Activated CD4-positive, alpha-beta memory T cell treated with anti-CD3 and anti-CD28 coated beads for 36 hours (primary cell): ENCODE measurements at regions not wholly inside any gene's neighbourhood (a gene's known extent, or its start where the extent isn't known, plus 50 kb on each side); places are given as distances from the start of the nearest gene placed in this dataset.

ENCODE experiments used
- CTCF ChIA-PET: fragments of 350-600 bp; sonication (Branson Sonifier 250); formaldehyde crosslinking; loops from one replicate; lab custom pipeline; 2021; ENCODE audit warnings: antibody characterized with exemption, inconsistent platforms; lab: Charles Lee
- POLR2A ChIA-PET: fragments of 350-600 bp; sonication (Branson Sonifier 250); formaldehyde crosslinking; loops from one replicate; lab custom pipeline; 2021; ENCODE audit warnings: antibody characterized with exemption; lab: Charles Lee
- DNase-seq: peaks from one replicate; pipeline ENCODE4 v3.0.0-alpha.2; 2020
- H3K27ac Mint-ChIP-seq: one replicate; pipeline ENCODE4 v1.8.0; 2021; ENCODE audit warnings: mixed read lengths
- H3K27me3 Mint-ChIP-seq: one replicate; pipeline ENCODE4 v1.8.0; 2021; ENCODE audit warnings: mixed read lengths
- H3K36me3 Mint-ChIP-seq: one replicate; pipeline ENCODE4 v1.8.0; 2021; ENCODE audit warnings: mixed read lengths
- H3K4me1 Mint-ChIP-seq: one replicate; pipeline ENCODE4 v1.8.0; 2021; ENCODE audit warnings: low read depth, mixed read lengths
- H3K4me3 Mint-ChIP-seq: one replicate; pipeline ENCODE4 v1.8.0; 2021; ENCODE audit warnings: mild to moderate bottlenecking, mixed read lengths
- H3K9me3 Mint-ChIP-seq: one replicate; pipeline ENCODE4 v1.8.0; 2021; ENCODE audit warnings: mixed read lengths
- intact Hi-C: fragments of 100-400 bp; cut with micrococcal nuclease; formaldehyde crosslinking; loops from one replicate; pipeline ENCODE4 v1.15.1; 2023

DNA sequence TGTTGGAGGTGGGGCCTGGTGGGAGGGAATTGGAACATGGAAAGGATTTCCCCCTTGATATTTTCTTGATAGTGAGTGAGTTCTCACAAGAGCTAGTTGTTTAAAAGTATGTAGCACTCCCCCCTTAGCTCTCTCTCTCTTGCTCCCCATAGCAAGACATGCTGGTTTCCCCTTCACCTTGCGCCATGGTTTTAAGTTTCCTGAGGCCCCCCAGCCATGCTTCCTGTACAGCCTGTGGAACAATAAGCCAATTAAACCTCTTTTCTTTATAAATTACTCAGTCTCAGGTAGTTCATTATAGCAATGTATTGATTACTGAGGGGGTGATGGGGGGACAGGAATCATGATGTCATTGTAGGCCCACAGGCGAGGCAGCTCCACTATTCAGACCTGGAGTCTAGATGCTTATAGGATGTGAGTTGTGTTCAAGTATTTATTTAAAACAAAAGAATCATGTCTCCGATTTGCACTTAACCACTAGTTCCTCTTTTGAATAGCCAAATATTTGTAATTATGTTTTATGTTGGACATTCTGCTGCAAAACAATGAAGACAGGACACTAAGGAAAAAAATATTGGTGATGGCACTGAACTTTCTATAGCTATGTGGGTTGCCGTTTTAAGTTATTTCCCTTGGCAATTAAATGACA, 156.6 kb downstream of the TMEM38B start:
- Mint-ChIP-seq H3K27me3 (no peaks in the 10 kb centered on the region), H3K9me3 (no peaks in the 10 kb centered on the region), H3K27ac (no peak overlapping the region), H3K36me3 (no peaks in the 10 kb centered on the region), H3K4me1 (no peaks in the 10 kb centered on the region), H3K4me3 (no peak overlapping the region)
- DNase-seq: no peak
- POLR2A ChIA-PET: no interaction called here
- CTCF ChIA-PET: interaction anchor here (0.9 kb wide), 1 partner anchor 9 kb away, joined by 3 read pairs; no protein-coding TSS in a partner anchor
- intact Hi-C loops: no loop called here

DNA sequence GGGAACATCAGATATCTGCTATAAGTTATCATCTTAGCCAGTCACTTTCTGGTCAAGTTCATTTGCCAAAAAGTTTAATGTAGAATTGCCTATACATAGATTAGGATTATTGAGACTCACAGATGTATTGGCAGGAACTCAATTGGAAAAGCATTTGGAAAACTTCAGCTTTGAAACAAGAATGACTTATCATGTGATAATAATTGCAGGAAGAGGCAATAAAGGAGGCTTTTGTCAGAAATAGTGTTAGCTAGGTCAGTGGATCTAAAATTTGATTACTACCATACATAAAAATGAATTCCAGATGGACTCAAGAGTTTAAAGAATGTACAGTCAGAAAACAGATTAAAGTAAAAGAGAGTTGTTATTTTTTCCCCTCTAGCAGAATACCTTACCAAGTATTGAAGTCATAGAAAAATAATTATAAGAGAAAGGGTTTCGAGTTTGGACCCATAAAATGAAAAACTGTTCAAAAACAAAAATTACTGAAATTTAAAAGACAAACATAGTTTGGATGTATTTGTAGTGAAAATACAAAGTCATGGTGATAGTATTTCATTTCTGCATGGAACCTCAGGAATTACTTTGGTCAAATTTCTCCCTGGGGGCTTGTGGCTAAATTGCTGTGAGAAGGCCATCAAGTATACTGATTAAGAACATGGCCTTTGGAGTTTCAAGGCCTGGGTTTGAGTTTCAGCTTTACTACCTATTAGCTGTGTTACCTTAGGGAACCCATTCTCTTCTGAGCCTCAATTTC, 159.9 kb downstream of the TMEM38B start:
- no peak overlapping the region for H3K27ac Mint-ChIP-seq
- ChIA-PET CTCF (interaction anchor here (2.6 kb wide), 1 partner anchor 12 kb away, joined by 9 read pairs; no protein-coding TSS in a partner anchor), POLR2A (no interaction called here)
- H3K27me3 Mint-ChIP-seq: no peaks in the 10 kb centered on the region
- H3K4me3 Mint-ChIP-seq: no peak overlapping the region
- peaks cover 3% of the 10 kb centered on the region for H3K9me3 Mint-ChIP-seq
- no peaks in the 10 kb centered on the region for H3K36me3 Mint-ChIP-seq
- no peak for DNase-seq
- peaks cover 15% of the 10 kb centered on the region for H3K4me1 Mint-ChIP-seq
- intact Hi-C loops: no loop called here

DNA sequence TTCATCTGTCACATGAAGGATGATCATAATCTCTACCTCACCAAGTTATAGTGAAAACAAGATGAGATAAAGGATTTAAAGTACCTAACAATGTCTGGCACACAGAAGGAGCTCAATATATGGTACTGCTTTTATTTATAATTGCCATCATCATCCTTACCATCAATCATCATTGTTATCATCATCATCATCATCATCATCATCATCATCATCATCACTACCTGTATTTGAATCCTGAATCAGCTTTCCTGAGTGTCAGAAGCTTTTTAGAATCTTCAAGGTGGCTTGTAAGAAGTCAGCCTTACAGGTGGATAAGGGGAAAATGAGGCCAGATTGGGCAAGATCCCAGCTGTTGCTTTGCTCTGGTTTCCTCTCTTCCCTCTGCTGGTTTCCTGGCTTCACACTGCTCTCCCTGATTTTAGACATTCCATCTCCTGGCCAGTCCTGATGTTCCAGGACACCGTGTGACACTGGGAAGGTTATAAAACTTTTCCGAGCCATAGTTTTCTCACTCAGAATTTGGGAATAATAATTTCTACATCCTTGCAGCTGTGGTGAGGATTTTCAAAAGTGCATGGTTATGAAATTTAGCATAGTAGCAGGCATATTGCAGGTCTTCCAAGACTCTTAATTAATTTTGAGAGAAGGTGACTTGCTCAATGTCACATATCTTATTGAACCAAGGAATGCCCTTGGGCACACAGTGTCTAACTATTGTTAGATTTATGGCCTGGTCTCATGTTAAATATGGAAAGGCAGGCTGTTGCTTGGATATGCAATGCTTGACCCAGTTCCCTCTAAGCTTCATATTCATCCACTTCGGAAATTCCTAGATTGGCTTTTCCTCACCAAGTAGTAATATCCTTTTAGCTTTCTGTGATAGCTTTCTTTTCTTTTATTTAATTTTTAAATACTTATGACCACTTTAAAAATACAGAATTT, 160.7 kb downstream of the TMEM38B start:
- no peak overlapping the region for H3K27ac Mint-ChIP-seq

GRCh38 chr9:105855987-105856386, 161.6 kb downstream of the TMEM38B start:
- DNase-seq: no peak
- Mint-ChIP-seq H3K27me3 (no peaks in the 10 kb centered on the region), H3K4me1 (peaks cover 20% of the 10 kb centered on the region), H3K27ac (no peak overlapping the region), H3K4me3 (no peak overlapping the region), H3K9me3 (peaks cover 3% of the 10 kb centered on the region), H3K36me3 (peaks cover 1% of the 10 kb centered on the region)
- POLR2A ChIA-PET: no interaction called here
- intact Hi-C loops: no loop called here
- CTCF ChIA-PET: interaction anchor here (1.9 kb wide), 1 partner anchor 26 kb away, joined by 5 read pairs; no protein-coding TSS in a partner anchor

More for the DNA sequence above, 160.7 kb downstream of the TMEM38B start:
- ChIA-PET CTCF (interaction anchor here (1.9 to 2.6 kb wide), 2 partner anchors 13 to 27 kb away, joined by 5 to 9 read pairs; no protein-coding TSS in a partner anchor), POLR2A (no interaction called here)
- Mint-ChIP-seq H3K4me1 (peaks cover 20% of the 10 kb centered on the region), H3K36me3 (peaks cover 1% of the 10 kb centered on the region), H3K27me3 (no peaks in the 10 kb centered on the region), H3K9me3 (peaks cover 3% of the 10 kb centered on the region), H3K4me3 (no peak overlapping the region)
- intact Hi-C loops: no loop called here
- no peak for DNase-seq

DNA sequence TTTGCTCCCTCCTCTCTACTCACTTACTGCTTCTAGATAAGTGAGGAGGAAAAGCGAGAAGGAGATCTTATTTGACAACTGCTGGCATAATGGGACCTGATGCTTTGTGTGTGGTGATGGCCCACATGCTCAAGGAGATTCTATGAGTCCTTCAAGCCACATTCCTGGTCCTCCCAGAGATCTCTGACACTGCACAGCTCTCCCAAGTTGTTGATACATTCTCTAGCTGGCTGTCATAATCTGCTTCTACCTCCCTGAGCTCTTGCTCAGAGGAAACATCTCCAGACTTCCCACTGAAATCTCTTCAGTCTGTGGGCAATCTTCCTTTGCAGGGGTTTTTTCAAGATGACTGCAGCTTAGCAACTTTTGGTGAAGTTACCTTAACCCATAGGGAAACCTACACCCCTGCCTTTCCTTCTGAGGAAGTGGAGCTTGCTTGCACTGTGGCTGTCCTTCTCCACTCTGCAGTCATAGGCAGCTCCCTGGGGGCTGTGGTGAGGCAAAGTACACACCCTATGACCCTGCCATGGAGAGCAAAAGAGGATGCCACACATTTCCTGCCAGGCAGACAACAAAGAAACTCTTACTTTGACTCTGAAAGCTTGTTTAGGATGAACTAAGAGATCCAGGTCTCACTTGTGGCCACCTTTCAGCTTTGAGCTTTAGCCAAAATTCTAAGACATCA, 163.8 kb downstream of the TMEM38B start:
- Mint-ChIP-seq H3K9me3 (peaks cover 3% of the 10 kb centered on the region), H3K27me3 (no peaks in the 10 kb centered on the region), H3K4me3 (no peak overlapping the region), H3K36me3 (peaks cover 1% of the 10 kb centered on the region), H3K27ac (peak overlapping the region; percentile 42), H3K4me1 (peaks cover 20% of the 10 kb centered on the region)
- ChIA-PET CTCF (interaction anchor here (0.8 to 1.1 kb wide), 4 partner anchors 11 to 140 kb away, joined by 3 to 4 read pairs (median 3); no protein-coding TSS in a partner anchor), POLR2A (no interaction called here)
- DNase-seq: peak; percentile 15
- intact Hi-C loops: no loop called here

GRCh38 chr9:105858877-105859276, 164.5 kb downstream of the TMEM38B start:
- Mint-ChIP-seq H3K27ac (peak overlapping the region; percentile 42), H3K4me3 (no peak overlapping the region), H3K4me1 (peaks cover 20% of the 10 kb centered on the region), H3K9me3 (peaks cover 3% of the 10 kb centered on the region), H3K27me3 (no peaks in the 10 kb centered on the region), H3K36me3 (peaks cover 1% of the 10 kb centered on the region)
- DNase-seq: peak; percentile 18
- intact Hi-C loops: no loop called here
- POLR2A ChIA-PET: no interaction called here
- CTCF ChIA-PET: interaction anchor here (0.9 to 1.1 kb wide), 3 partner anchors 10 to 23 kb away, joined by 3 to 4 read pairs (median 3); no protein-coding TSS in a partner anchor

- ChIA-PET CTCF (interaction anchor here (0.7 kb wide), 1 partner anchor 387 kb away, joined by 3 read pairs; no protein-coding TSS in a partner anchor), POLR2A (no interaction called here)
- no peak for DNase-seq
- peaks cover 20% of the 10 kb centered on the region for H3K4me1 Mint-ChIP-seq
- peaks cover 3% of the 10 kb centered on the region for H3K9me3 Mint-ChIP-seq
- no peaks in the 10 kb centered on the region for H3K27me3 Mint-ChIP-seq
- H3K4me3 Mint-ChIP-seq: no peak overlapping the region
- intact Hi-C loops: no loop called here
- H3K27ac Mint-ChIP-seq: peak overlapping the region; percentile 42
- H3K36me3 Mint-ChIP-seq: peaks cover 1% of the 10 kb centered on the region
These were observed 165.2 kb downstream of the TMEM38B start for GRCh38 chr9:105859428-105860091.

DNA sequence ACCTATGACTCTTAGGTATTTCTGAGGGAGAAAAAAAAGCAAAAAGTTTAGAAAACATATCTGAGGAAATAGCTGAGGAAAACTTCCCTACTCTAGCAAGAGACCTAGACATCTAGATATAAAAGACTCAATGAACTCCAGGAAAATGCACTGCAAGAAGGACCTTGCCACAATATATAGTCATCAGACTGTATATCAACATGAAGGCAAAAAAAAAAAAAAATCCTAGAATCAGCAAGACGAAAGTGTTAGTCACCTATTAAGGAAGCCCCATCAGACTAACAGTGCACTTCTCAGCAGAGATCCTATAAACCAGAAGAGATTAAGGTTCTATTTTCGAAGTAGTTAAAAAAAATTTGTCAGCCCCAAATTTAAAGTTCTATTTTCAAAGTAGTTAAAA, 166.2 kb downstream of the TMEM38B start:
- ChIA-PET POLR2A (no interaction called here), CTCF (interaction anchor here (2.0 kb wide), 1 partner anchor 21 kb away, joined by 4 read pairs; no protein-coding TSS in a partner anchor)
- H3K9me3 Mint-ChIP-seq: peaks cover 3% of the 10 kb centered on the region
- no peaks in the 10 kb centered on the region for H3K27me3 Mint-ChIP-seq
- H3K36me3 Mint-ChIP-seq: peaks cover 1% of the 10 kb centered on the region
- peaks cover 20% of the 10 kb centered on the region for H3K4me1 Mint-ChIP-seq
- H3K4me3 Mint-ChIP-seq: no peak overlapping the region
- intact Hi-C loops: no loop called here
- no peak for DNase-seq
- H3K27ac Mint-ChIP-seq: no peak overlapping the region

- ChIA-PET CTCF (interaction anchor here (2.0 kb wide), 1 partner anchor 20 kb away, joined by 4 read pairs; no protein-coding TSS in a partner anchor), POLR2A (no interaction called here)
- peaks cover 1% of the 10 kb centered on the region for H3K36me3 Mint-ChIP-seq
- no peak for DNase-seq
- H3K4me3 Mint-ChIP-seq: no peak overlapping the region
- H3K27ac Mint-ChIP-seq: no peak overlapping the region
- no peaks in the 10 kb centered on the region for H3K27me3 Mint-ChIP-seq
- intact Hi-C loops: no loop called here
- H3K9me3 Mint-ChIP-seq: peaks cover 3% of the 10 kb centered on the region
- H3K4me1 Mint-ChIP-seq: peaks cover 20% of the 10 kb centered on the region
These were observed 167.6 kb downstream of the TMEM38B start for GRCh38 chr9:105861972-105862371.

DNA sequence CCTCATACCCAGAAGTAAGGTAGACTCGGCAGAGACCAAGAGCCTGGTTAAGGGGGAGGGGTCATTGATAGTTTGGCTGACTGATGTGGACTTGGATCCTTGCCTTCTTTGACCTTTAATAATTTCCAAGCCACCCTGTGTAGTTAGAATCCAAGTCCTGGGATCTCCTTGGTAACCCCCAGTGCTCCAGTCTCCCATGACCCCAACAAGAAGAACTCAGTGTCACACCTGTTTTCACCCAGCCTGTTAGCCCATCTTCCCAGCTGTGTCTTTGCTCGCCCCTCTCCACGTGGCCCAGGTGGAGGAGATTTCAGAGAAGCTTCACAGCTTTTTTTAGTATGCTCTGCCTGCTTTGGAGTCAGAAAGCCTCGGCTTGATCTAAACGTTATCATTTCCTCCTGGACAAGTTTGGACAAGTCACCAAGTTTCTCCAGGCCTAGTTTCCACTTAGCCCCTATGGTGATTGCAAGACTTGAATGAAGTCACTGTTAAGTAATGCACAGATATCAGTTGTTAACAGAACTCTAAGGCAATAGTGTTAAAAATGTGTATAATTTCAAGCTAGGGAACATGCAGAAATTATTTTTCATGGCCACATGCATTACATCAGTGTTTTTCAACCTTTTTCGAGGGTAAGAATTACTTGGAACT, 170.0 kb downstream of the TMEM38B start:
- intact Hi-C loops: no loop called here
- peaks cover 1% of the 10 kb centered on the region for H3K36me3 Mint-ChIP-seq
- no peaks in the 10 kb centered on the region for H3K9me3 Mint-ChIP-seq
- no peak overlapping the region for H3K4me3 Mint-ChIP-seq
- DNase-seq: no peak
- ChIA-PET CTCF (interaction anchor here (1.1 kb wide), 1 partner anchor 17 kb away, joined by 3 read pairs; no protein-coding TSS in a partner anchor), POLR2A (no interaction called here)
- H3K27ac Mint-ChIP-seq: no peak overlapping the region
- peaks cover 4% of the 10 kb centered on the region for H3K4me1 Mint-ChIP-seq
- no peaks in the 10 kb centered on the region for H3K27me3 Mint-ChIP-seq
